ENCODE measurements at regions not wholly inside any gene's neighbourhood (a gene's known extent, or its start where the extent isn't known, plus 50 kb on each side); places are given as distances from the start of the nearest gene placed in this dataset.

DNA sequence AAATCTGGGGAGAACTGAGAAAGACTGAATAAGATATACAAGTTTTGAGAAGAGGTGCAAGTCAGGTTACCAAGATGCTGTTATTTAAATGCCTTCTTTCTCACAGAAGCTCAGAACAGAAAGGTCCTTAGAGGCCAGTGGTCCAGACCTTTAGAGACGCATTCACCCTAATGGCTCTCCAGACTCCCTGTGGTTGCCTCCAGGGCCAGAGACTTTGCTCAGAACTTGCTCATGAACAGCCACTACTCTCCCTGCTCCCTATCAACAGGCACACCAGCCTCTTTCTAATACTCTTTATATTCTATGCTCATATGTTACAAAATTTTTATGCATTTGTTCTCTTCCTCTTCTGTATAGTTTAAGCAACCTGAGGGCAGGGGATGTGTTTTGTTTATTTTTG lies 349.0 kb upstream of the TNP1 start (continued):
- TF ChIP-seq, protein P1, sequence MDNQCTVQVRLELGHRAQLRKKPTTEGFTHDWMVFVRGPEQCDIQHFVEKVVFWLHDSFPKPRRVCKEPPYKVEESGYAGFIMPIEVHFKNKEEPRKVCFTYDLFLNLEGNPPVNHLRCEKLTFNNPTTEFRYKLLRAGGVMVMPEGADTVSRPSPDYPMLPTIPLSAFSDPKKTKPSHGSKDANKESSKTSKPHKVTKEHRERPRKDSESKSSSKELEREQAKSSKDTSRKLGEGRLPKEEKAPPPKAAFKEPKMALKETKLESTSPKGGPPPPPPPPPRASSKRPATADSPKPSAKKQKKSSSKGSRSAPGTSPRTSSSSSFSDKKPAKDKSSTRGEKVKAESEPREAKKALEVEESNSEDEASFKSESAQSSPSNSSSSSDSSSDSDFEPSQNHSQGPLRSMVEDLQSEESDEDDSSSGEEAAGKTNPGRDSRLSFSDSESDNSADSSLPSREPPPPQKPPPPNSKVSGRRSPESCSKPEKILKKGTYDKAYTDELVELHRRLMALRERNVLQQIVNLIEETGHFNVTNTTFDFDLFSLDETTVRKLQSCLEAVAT (IDR thresholded peaks at IDR 0.05): no peak
- no peak for TF ChIP-seq TCF7 (IDR thresholded peaks at IDR 0.05; ENCODE audit: borderline replicate concordance)

DNA sequence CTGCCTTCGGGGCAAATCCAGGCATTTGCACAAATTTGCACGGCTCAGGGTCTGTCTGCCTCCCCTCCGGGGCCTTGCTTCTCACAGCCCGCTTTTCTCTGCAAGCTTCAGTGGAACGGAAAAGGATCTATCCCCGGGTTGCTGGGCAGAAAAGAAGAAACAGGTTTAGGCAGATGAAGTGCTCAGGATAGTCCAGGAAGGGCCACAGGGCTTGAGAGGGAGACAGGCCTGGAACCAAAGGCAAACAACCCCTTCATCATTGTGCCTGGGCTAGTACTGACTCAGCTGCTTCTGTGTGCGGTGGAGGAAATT lies 347.8 kb upstream of the TNP1 start:
- H3K9ac ChIP-seq (ENCODE audit: control insufficient read depth, insufficient read depth, low read length): no peak overlapping the region
- H3K27ac ChIP-seq (ENCODE audit: control insufficient read depth, insufficient read depth): no peak overlapping the region
- no peaks in the 10 kb centered on the region; the same call in 2 of the 3 replicates for H3K9me3 ChIP-seq (replicated peaks; ENCODE audit: control insufficient read depth, insufficient read depth, low read length)
- H3K79me2 ChIP-seq (ENCODE audit: control insufficient read depth, insufficient read depth, low read length): no peaks in the 10 kb centered on the region
- POLR2A ChIA-PET: no interaction called here
- H3K36me3 ChIP-seq (ENCODE audit: control insufficient read depth in 2 of 2, insufficient read depth in 2 of 2, low read length in 1 of 2): no peaks in the 10 kb centered on the region
- H3K4me2 ChIP-seq (ENCODE audit: control insufficient read depth, insufficient read depth): no peak overlapping the region
- DNase-seq (ENCODE audit: low read depth, low spot score) (no peak), FAIRE-seq (no peak), ATAC-seq (no peak)
- RAD21 ChIA-PET (ENCODE audit: unreplicated experiment): no interaction called here
- no peak overlapping the region for H3K4me3 ChIP-seq
- SMC1A ChIA-PET (ENCODE audit: uncharacterized antibody, unreplicated experiment): interaction anchor here (0.6 kb wide), 1 partner anchor 21 kb away, joined by 3 read pairs; no protein-coding TSS in a partner anchor
- WGBS (ENCODE audit: insufficient coverage, insufficient replicate concordance, low lambda C conversion rate, missing lambda C conversion rate): 51% methylated on average over 7 of the region's 7 CpGs
- H2AFZ ChIP-seq (ENCODE audit: control insufficient read depth, low read depth, low read length): no peak overlapping the region
- peaks cover 5% of the 10 kb centered on the region; the same call in 1 of the 2 replicates for H3K4me1 ChIP-seq (ENCODE audit: control insufficient read depth, insufficient read depth, low read length)
- in situ Hi-C loops (cut with MboI) (no loop called here), intact Hi-C loops (cut with micrococcal nuclease; ENCODE audit: unreplicated experiment) (no loop called here)
- CTCF ChIA-PET: no interaction called here
- BruUV-seq (replicated peaks): no TSS peak
- TF ChIP-seq POU2F2 (IDR thresholded peaks at IDR 0.05; ENCODE audit: borderline replicate concordance, low read depth, low read length) (no peak), NR2C2 (IDR thresholded peaks at IDR 0.05; ENCODE audit: borderline replicate concordance, control insufficient read depth, insufficient read length, low read depth) (no peak), YBX1 (IDR thresholded peaks at IDR 0.05) (no peak), RCOR1 (conservative IDR thresholded peaks at IDR 0.05; ENCODE audit: low read depth, low read length) (no peak), NBN (IDR thresholded peaks at IDR 0.05) (no peak), NFYB (IDR thresholded peaks at IDR 0.05; ENCODE audit: insufficient read depth, low read depth, low read length) (no peak), BHLHE40 (IDR thresholded peaks at IDR 0.05; ENCODE audit: borderline replicate concordance in 1 of 2, low read depth in 2 of 2, low read length in 1 of 2) (no peak), ZNF217 (IDR thresholded peaks at IDR 0.05) (no peak), SMARCA5 (IDR thresholded peaks at IDR 0.05) (no peak)
- H3K27me3 ChIP-seq (replicated peaks in 1 of 2; ENCODE audit: control insufficient read depth in 2 of 2, insufficient read depth in 2 of 2, low read length in 1 of 2): no peaks in the 10 kb centered on the region; a peak in 1 of 4 replicates
- H4K20me1 ChIP-seq (ENCODE audit: control insufficient read depth, insufficient read depth): no peaks in the 10 kb centered on the region

Measured in GM12878 (cell line).